Neuronal stem cell (in vitro differentiated cells): ENCODE measurements at regions not wholly inside any gene's neighbourhood (a gene's known extent, or its start where the extent isn't known, plus 50 kb on each side); places are given as distances from the start of the nearest gene placed in this dataset.
A peak's percentile ranks its signal among the peaks of the same experiment; 100 is the strongest.

Source experiments
- DNase-seq: peaks from one replicate; pipeline ENCODE4 v3.0.0-alpha.2; 2013; ENCODE audit warnings: low spot score
- H2AFZ ChIP-seq: one replicate; pipeline ENCODE4 v1.6.1; 2013; ENCODE audit warnings: mild to moderate bottlenecking, low read length, inconsistent platforms
- H2AK5ac ChIP-seq: 2 replicates; pipeline ENCODE4 v1.6.1; 2013; ENCODE audit warnings: low read depth, mild to moderate bottlenecking, inconsistent platforms, low read length, moderate library complexity, mixed read lengths
- H2BK120ac ChIP-seq: 2 replicates; pipeline ENCODE4 v1.6.1; 2013; ENCODE audit warnings: low read depth, mild to moderate bottlenecking, inconsistent platforms, low read length, moderate library complexity, mixed read lengths
- H2BK12ac ChIP-seq: one replicate; pipeline ENCODE4 v1.6.1; 2013; ENCODE audit warnings: low read length, inconsistent platforms
- H2BK15ac ChIP-seq: 2 replicates; pipeline ENCODE4 v1.6.1; 2013; ENCODE audit warnings: mild to moderate bottlenecking, low read length, inconsistent platforms, mixed read lengths
- H2BK5ac ChIP-seq: one replicate; pipeline ENCODE4 v1.6.1; 2013; ENCODE audit warnings: inconsistent platforms, mild to moderate bottlenecking, low read length, moderate library complexity
- H3K14ac ChIP-seq: one replicate; pipeline ENCODE4 v1.6.1; 2013; ENCODE audit warnings: low read length, inconsistent platforms
- H3K18ac ChIP-seq: 2 replicates; pipeline ENCODE4 v1.6.1; 2013; ENCODE audit warnings: low read length, inconsistent platforms
- H3K23ac ChIP-seq: 2 replicates; pipeline ENCODE4 v1.6.1; 2013; ENCODE audit warnings: low read depth, mild to moderate bottlenecking, mixed read lengths, low read length, inconsistent platforms; ENCODE audit not compliant: poor library complexity
- H3K27ac ChIP-seq: replicated peaks from 3 replicates; pipeline ENCODE4 v1.5.1; 2013; ENCODE audit warnings: low read length, inconsistent platforms
- H3K27me3 ChIP-seq, 3 experiments: 2 replicates each; pipeline ENCODE4 v1.6.1; 2013; ENCODE audit warnings: low read length in 3 of 3, mild to moderate bottlenecking in 2 of 3, inconsistent platforms in 1 of 3, low read depth in 1 of 3, mixed read lengths in 1 of 3, moderate library complexity in 1 of 3; ENCODE audit not compliant: control insufficient read depth in 3 of 3, insufficient read depth in 3 of 3
- H3K36me3 ChIP-seq, 2 donors: replicated peaks in 1 of 2; 2 replicates each; pipeline ENCODE4 v1.6.1; 2013; ENCODE audit warnings: low read length in 2 of 2; ENCODE audit not compliant: control insufficient read depth in 2 of 2, insufficient read depth in 2 of 2
- H3K4ac ChIP-seq: 2 replicates; pipeline ENCODE4 v1.6.1; 2013; ENCODE audit warnings: inconsistent platforms, mild to moderate bottlenecking, low read length, moderate library complexity
- H3K4me1 ChIP-seq, 2 donors: 1 replicate in 1 of 2; 2 replicates in 1 of 2; pipeline ENCODE4 v1.6.1; 2013; ENCODE audit warnings: low read length in 2 of 2, low read depth in 1 of 2; ENCODE audit not compliant: control insufficient read depth in 2 of 2, insufficient read depth in 1 of 2
- H3K4me2 ChIP-seq: one replicate; pipeline ENCODE4 v1.6.1; 2013; ENCODE audit warnings: mild to moderate bottlenecking, low read length, inconsistent platforms; ENCODE audit not compliant: insufficient read depth, poor library complexity, severe bottlenecking
- H3K4me3 ChIP-seq, 2 donors: 2 replicates each; pipeline ENCODE4 v1.5.1; 2013; ENCODE audit warnings: low read length in 2 of 2, mild to moderate bottlenecking in 2 of 2, inconsistent platforms in 1 of 2, moderate library complexity in 1 of 2
- H3K79me1 ChIP-seq: one replicate; pipeline ENCODE4 v1.6.1; 2013; ENCODE audit warnings: low read depth, mild to moderate bottlenecking, inconsistent platforms, low read length, moderate library complexity
- H3K9ac ChIP-seq: one replicate; pipeline ENCODE4 v1.6.1; 2013; ENCODE audit warnings: mild to moderate bottlenecking, low read depth, low read length, inconsistent platforms; ENCODE audit not compliant: poor library complexity
- H3K9me3 ChIP-seq, 2 donors: replicated peaks in 1 of 2; 2 replicates each; pipeline versions ENCODE3 to v1.6.1; 2013; ENCODE audit warnings: low read length in 2 of 2, mild to moderate bottlenecking in 2 of 2, inconsistent platforms in 1 of 2, low read depth in 1 of 2, mixed read lengths in 1 of 2, moderate library complexity in 1 of 2; ENCODE audit not compliant: control insufficient read depth in 2 of 2, insufficient read depth in 1 of 2
- H4K8ac ChIP-seq: one replicate; pipeline ENCODE4 v1.6.1; 2013; ENCODE audit warnings: low read depth, mild to moderate bottlenecking, inconsistent platforms, low read length, moderate library complexity
- H4K91ac ChIP-seq: one replicate; pipeline ENCODE4 v1.6.1; 2013; ENCODE audit warnings: low read length, low read depth, mild to moderate bottlenecking, inconsistent platforms; ENCODE audit not compliant: poor library complexity
- WGBS, 2 donors: extraction: QIAGEN DNeasy Blood & Tissue Kit; methylation state at CpG; one replicate each; pipeline ENCODE4 v1.1.7; 2013; ENCODE audit warnings: missing lambda C conversion rate in 2 of 2, mixed read lengths in 1 of 2; ENCODE audit not compliant: insufficient read length in 2 of 2, insufficient replicate concordance in 1 of 2; ENCODE audit errors: extremely low coverage in 2 of 2; 5-methylcytosine and 5-hydroxymethylcytosine counted together

- no peak overlapping the region for H3K27ac ChIP-seq
Measured at GRCh38 chr1:117681093-117681900, 75.4 kb downstream of the TENT5C start.

GRCh38 chr1:117681901-117682250 lies 76.0 kb downstream of the TENT5C start:
- H3K4me1 ChIP-seq = no peaks in the 10 kb centered on the region
- no peak overlapping the region for H4K91ac ChIP-seq
- H3K36me3 ChIP-seq = no peaks in the 10 kb centered on the region
- no peak overlapping the region for H3K4ac ChIP-seq
- no peak overlapping the region for H2BK15ac ChIP-seq
- H2AFZ ChIP-seq = no peak overlapping the region
- H3K27ac ChIP-seq = no peak overlapping the region
- no peak for DNase-seq
- H2BK12ac ChIP-seq = no peak overlapping the region
- H2BK120ac ChIP-seq = no peak overlapping the region
- H3K79me1 ChIP-seq = no peaks in the 10 kb centered on the region
- no peak overlapping the region for H2AK5ac ChIP-seq
- no peak overlapping the region for H3K9ac ChIP-seq
- H3K23ac ChIP-seq = no peak overlapping the region
- no peak overlapping the region for H3K14ac ChIP-seq
- no peak overlapping the region for H3K4me3 ChIP-seq
- H4K8ac ChIP-seq = no peak overlapping the region
- H3K9me3 ChIP-seq = no peaks in the 10 kb centered on the region
- H3K4me2 ChIP-seq = no peak overlapping the region
- WGBS, 2 donors = no CpG with 5 or more reads among the region's 3 CpGs
- H2BK5ac ChIP-seq = no peak overlapping the region
- H3K27me3 ChIP-seq = no peaks in the 10 kb centered on the region
- H3K18ac ChIP-seq = no peak overlapping the region

More at GRCh38 chr1:117681093-117681900, 75.4 kb downstream of the TENT5C start:
- Histone ChIP-seq H2BK5ac (no peak overlapping the region), H3K79me1 (no peaks in the 10 kb centered on the region), H3K4me1 (no peaks in the 10 kb centered on the region), H4K8ac (no peak overlapping the region), H2AK5ac (no peak overlapping the region), H3K9ac (no peak overlapping the region), H3K18ac (no peak overlapping the region), H2BK120ac (no peak overlapping the region), H3K23ac (no peak overlapping the region), H2BK12ac (no peak overlapping the region), H4K91ac (no peak overlapping the region), H3K9me3 (no peaks in the 10 kb centered on the region), H3K36me3 (no peaks in the 10 kb centered on the region), H2AFZ (no peak overlapping the region), H3K14ac (no peak overlapping the region), H3K4ac (no peak overlapping the region), H3K4me2 (no peak overlapping the region), H3K27me3 (no peaks in the 10 kb centered on the region), H2BK15ac (no peak overlapping the region), H3K4me3 (no peak overlapping the region)
- no peak for DNase-seq
- no CpG with 5 or more reads among the region's 9 CpGs for WGBS, 2 donors

DNA sequence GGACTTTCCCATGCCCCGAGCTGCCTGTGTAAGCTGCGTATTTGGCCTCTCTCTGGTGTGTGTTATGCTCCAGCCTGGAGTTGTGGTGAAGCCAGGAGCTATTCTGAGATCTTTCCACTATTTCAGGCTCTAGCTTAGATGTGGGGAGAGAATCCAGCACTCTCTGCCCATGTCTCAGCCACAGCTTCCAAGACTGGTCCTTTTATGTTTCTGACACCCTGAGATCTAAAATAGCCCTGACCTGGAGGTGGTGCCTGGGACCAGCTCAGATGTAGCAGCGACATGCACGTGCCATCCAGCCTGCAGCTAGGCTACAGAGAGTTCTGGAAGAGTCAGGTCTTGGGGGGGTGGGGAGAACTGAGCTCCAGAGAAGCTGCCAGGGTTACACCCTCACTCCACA lies 76.5 kb downstream of the TENT5C start:
- Histone ChIP-seq H3K9me3 (no peaks in the 10 kb centered on the region), H3K4me3 (no peak overlapping the region), H3K4me1 (no peaks in the 10 kb centered on the region), H2AK5ac (no peak overlapping the region), H2BK120ac (no peak overlapping the region), H4K91ac (no peak overlapping the region), H3K9ac (no peak overlapping the region), H4K8ac (no peak overlapping the region), H2BK15ac (no peak overlapping the region), H2AFZ (no peak overlapping the region), H3K27me3 (no peaks in the 10 kb centered on the region), H3K4ac (no peak overlapping the region), H3K23ac (no peak overlapping the region), H2BK12ac (no peak overlapping the region), H3K27ac (no peak overlapping the region), H3K18ac (no peak overlapping the region), H2BK5ac (no peak overlapping the region), H3K79me1 (no peaks in the 10 kb centered on the region), H3K4me2 (no peak overlapping the region), H3K14ac (no peak overlapping the region), H3K36me3 (no peaks in the 10 kb centered on the region)
- no peak for DNase-seq
- no CpG with 5 or more reads among the region's 4 CpGs for WGBS, 2 donors

DNA sequence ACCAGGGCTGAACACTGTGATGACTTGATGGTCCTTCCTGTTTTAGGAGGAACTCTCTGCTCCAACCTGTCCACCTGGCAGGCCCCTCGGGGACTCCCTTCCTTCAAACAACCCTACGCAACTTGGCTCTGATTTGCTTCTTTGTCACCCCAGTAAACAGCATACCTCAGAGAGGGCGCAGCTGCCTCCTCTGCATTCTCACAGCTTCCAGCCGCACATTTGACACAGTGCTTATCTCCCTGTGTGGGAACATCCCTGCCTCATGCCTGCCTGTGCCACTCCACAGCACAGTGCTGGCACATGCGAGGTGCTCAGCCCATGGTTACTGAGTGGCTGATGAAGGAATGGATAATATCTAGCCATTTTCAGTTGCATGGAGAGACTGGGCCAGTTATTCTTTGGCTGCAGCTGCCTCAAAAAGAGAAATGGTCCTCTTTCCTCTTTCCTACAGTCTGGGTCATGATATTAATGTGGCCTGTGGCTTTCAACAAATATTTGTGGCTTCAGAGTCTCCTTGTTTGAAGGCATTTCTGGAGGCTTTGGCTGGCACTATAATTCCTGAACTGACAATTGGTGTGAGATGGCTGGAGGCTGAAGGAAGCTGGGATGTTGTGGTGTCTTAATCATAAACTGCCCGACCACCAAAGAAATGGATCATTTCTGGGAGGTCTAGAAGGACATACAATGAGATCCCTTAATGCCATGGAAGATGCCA lies 77.9 kb downstream of the TENT5C start:
- no CpG with 5 or more reads among the region's 6 CpGs for WGBS, 2 donors
- DNase-seq = no peak
- H3K9me3 ChIP-seq = no peaks in the 10 kb centered on the region
- no peak overlapping the region for H3K18ac ChIP-seq
- H4K91ac ChIP-seq = no peak overlapping the region
- no peak overlapping the region for H3K27ac ChIP-seq
- H4K8ac ChIP-seq = no peak overlapping the region
- no peak overlapping the region for H2BK5ac ChIP-seq
- no peak overlapping the region for H3K4me3 ChIP-seq
- no peak overlapping the region for H3K23ac ChIP-seq
- no peak overlapping the region for H2BK15ac ChIP-seq
- H3K4me1 ChIP-seq = no peaks in the 10 kb centered on the region
- no peak overlapping the region for H3K4ac ChIP-seq
- no peak overlapping the region for H2BK12ac ChIP-seq
- no peaks in the 10 kb centered on the region for H3K27me3 ChIP-seq
- H2AK5ac ChIP-seq = no peak overlapping the region
- peak overlapping the region; percentile 89 for H3K14ac ChIP-seq
- no peak overlapping the region for H2BK120ac ChIP-seq
- no peak overlapping the region for H2AFZ ChIP-seq
- H3K36me3 ChIP-seq = no peaks in the 10 kb centered on the region
- no peak overlapping the region for H3K9ac ChIP-seq
- H3K79me1 ChIP-seq = no peaks in the 10 kb centered on the region
- H3K4me2 ChIP-seq = no peak overlapping the region
